H9 (cell line): ENCODE measurements at regions not wholly inside any gene's neighbourhood (a gene's known extent, or its start where the extent isn't known, plus 50 kb on each side); places are given as distances from the start of the nearest gene placed in this dataset.

ENCODE experiments used
- DNase-seq: peaks from one replicate; pipeline ENCODE4 v3.0.0-alpha.2; 2017
- H2AFZ ChIP-seq: one replicate; pipeline ENCODE4 v1.6.1; 2013; ENCODE audit warnings: mild to moderate bottlenecking, low read length, control low read depth, moderate library complexity
- H2AK5ac ChIP-seq: 2 replicates; pipeline ENCODE4 v1.6.1; 2013; ENCODE audit warnings: low read length, control low read depth, mixed read lengths; ENCODE audit not compliant: insufficient read length
- H2BK120ac ChIP-seq: one replicate; pipeline ENCODE4 v1.6.1; 2013; ENCODE audit warnings: low read depth, mild to moderate bottlenecking, low read length, control low read depth, inconsistent platforms; ENCODE audit not compliant: poor library complexity, severe bottlenecking
- H2BK12ac ChIP-seq: 2 replicates; pipeline ENCODE4 v1.6.1; 2013; ENCODE audit warnings: low read length, control low read depth, mixed read lengths, low read depth; ENCODE audit not compliant: insufficient read length
- H2BK15ac ChIP-seq: 2 replicates; pipeline ENCODE4 v1.6.1; 2013; ENCODE audit warnings: low read depth, low read length, control low read depth
- H2BK20ac ChIP-seq: one replicate; pipeline ENCODE4 v1.6.1; 2013; ENCODE audit warnings: low read depth, mild to moderate bottlenecking, low read length, control low read depth, inconsistent platforms; ENCODE audit not compliant: poor library complexity, severe bottlenecking
- H2BK5ac ChIP-seq: 2 replicates; pipeline ENCODE4 v1.6.1; 2013; ENCODE audit warnings: low read length, control low read depth, mixed read lengths; ENCODE audit not compliant: insufficient read length
- H3K14ac ChIP-seq: 2 replicates; pipeline ENCODE4 v1.6.1; 2013; ENCODE audit warnings: low read length, control low read depth; ENCODE audit not compliant: insufficient read depth
- H3K18ac ChIP-seq: 2 replicates; pipeline ENCODE4 v1.6.1; 2013; ENCODE audit warnings: low read depth, mild to moderate bottlenecking, mixed read lengths, low read length, control low read depth; ENCODE audit not compliant: insufficient read length
- H3K23ac ChIP-seq: 2 replicates; pipeline ENCODE4 v1.6.1; 2013; ENCODE audit warnings: low read length, control low read depth, mixed read lengths, low read depth; ENCODE audit not compliant: insufficient read length
- H3K23me2 ChIP-seq: 2 replicates; pipeline ENCODE4 v1.6.1; 2013; ENCODE audit warnings: low read depth, mild to moderate bottlenecking, mixed read lengths, low read length, control low read depth; ENCODE audit not compliant: insufficient read length, poor library complexity, severe bottlenecking
- H3K27ac ChIP-seq: 2 replicates; pipeline ENCODE4 v1.5.1; 2013; ENCODE audit warnings: low read length, control low read depth, mixed read lengths, low read depth; ENCODE audit not compliant: insufficient read length
- H3K27me3 ChIP-seq: 2 replicates; pipeline ENCODE4 v1.6.1; 2013; ENCODE audit warnings: low read length, control low read depth, inconsistent platforms; ENCODE audit not compliant: insufficient read depth
- H3K4ac ChIP-seq: 2 replicates; pipeline ENCODE4 v1.6.1; 2013; ENCODE audit warnings: low read depth, mild to moderate bottlenecking, control low read depth, inconsistent platforms, low read length, moderate library complexity
- H3K4me1 ChIP-seq: 2 replicates; pipeline ENCODE4 v1.6.1; 2013; ENCODE audit warnings: low read length, control low read depth, inconsistent platforms; ENCODE audit not compliant: insufficient read depth
- H3K4me2 ChIP-seq: 2 replicates; pipeline ENCODE4 v1.6.1; 2013; ENCODE audit warnings: low read length, control low read depth, mixed read lengths; ENCODE audit not compliant: insufficient read length, insufficient read depth
- H3K56ac ChIP-seq: 2 replicates; pipeline ENCODE4 v1.6.1; 2013; ENCODE audit warnings: low read depth, mild to moderate bottlenecking, mixed read lengths, low read length, control low read depth; ENCODE audit not compliant: insufficient read length
- H3K79me1 ChIP-seq: 2 replicates; pipeline ENCODE4 v1.6.1; 2013; ENCODE audit warnings: low read depth, mild to moderate bottlenecking, moderate library complexity, low read length, control low read depth, inconsistent platforms; ENCODE audit not compliant: insufficient read depth, poor library complexity, severe bottlenecking
- H3K79me2 ChIP-seq: 2 replicates; pipeline ENCODE4 v1.6.1; 2013; ENCODE audit warnings: low read length, control low read depth, inconsistent platforms; ENCODE audit not compliant: insufficient read depth
- H3K9ac ChIP-seq: 2 replicates; pipeline ENCODE4 v1.6.1; 2013; ENCODE audit warnings: low read length, control low read depth, mixed read lengths; ENCODE audit not compliant: insufficient read length; ENCODE audit errors: extremely low read depth
- H3K9me3 ChIP-seq: one replicate; pipeline ENCODE4 v1.6.1; 2013; ENCODE audit warnings: low read depth, low read length, inconsistent platforms; ENCODE audit not compliant: control insufficient read depth
- H3T11ph ChIP-seq: one replicate; pipeline ENCODE4 v1.6.1; 2013; ENCODE audit warnings: mild to moderate bottlenecking, low read length, control low read depth, inconsistent platforms
- H4K20me1 ChIP-seq: one replicate; pipeline ENCODE4 v1.6.1; 2013; ENCODE audit not compliant: control insufficient read depth, insufficient read length, insufficient read depth
- H4K5ac ChIP-seq: 2 replicates; pipeline ENCODE4 v1.6.1; 2013; ENCODE audit warnings: low read depth, mild to moderate bottlenecking, mixed read lengths, low read length, control low read depth; ENCODE audit not compliant: insufficient read length
- H4K8ac ChIP-seq: replicated peaks from 2 replicates; pipeline ENCODE4 v1.6.1; 2013; ENCODE audit warnings: low read length, control low read depth, mixed read lengths, low read depth; ENCODE audit not compliant: insufficient read length
- H4K91ac ChIP-seq: 2 replicates; pipeline ENCODE4 v1.6.1; 2013; ENCODE audit warnings: low read depth, mild to moderate bottlenecking, moderate library complexity, mixed read lengths, low read length, control low read depth; ENCODE audit not compliant: insufficient read length
- H3K27ac Mint-ChIP-seq, 3 experiments: 2 replicates in 2 of 3; 3 replicates in 1 of 3; pipeline ENCODE4 v1.8.0; 2020 to 2021; ENCODE audit warnings: mixed read lengths in 3 of 3, mild to moderate bottlenecking in 1 of 3, moderate library complexity in 1 of 3
- H3K27me3 Mint-ChIP-seq: 2 replicates; pipeline ENCODE4 v1.8.0; 2021; ENCODE audit warnings: low read depth, mild to moderate bottlenecking, moderate library complexity, mixed read lengths
- H3K36me3 Mint-ChIP-seq, 3 experiments: 2 replicates in 2 of 3; 3 replicates in 1 of 3; pipeline ENCODE4 v1.8.0; 2020 to 2021; ENCODE audit warnings: low read depth in 3 of 3, mixed read lengths in 3 of 3; ENCODE audit not compliant: insufficient read depth in 1 of 3
- H3K4me1 Mint-ChIP-seq, 2 experiments: 2 replicates each; pipeline ENCODE4 v1.8.0; 2020; ENCODE audit warnings: mixed read lengths in 2 of 2
- H3K4me3 Mint-ChIP-seq, 2 experiments: 2 replicates in 1 of 2; 3 replicates in 1 of 2; pipeline ENCODE4 v1.8.0; 2020 to 2021; ENCODE audit warnings: mild to moderate bottlenecking in 2 of 2, mixed read lengths in 2 of 2, moderate library complexity in 1 of 2
- H3K9me3 Mint-ChIP-seq, 2 experiments: 2 replicates in 1 of 2; 3 replicates in 1 of 2; pipeline ENCODE4 v1.8.0; 2020; ENCODE audit warnings: mild to moderate bottlenecking in 2 of 2, mixed read lengths in 2 of 2, moderate library complexity in 1 of 2
- WGBS: extraction: QIAGEN DNeasy Blood & Tissue Kit; methylation state at CpG from one replicate; pipeline ENCODE4 v1.1.7; 2013; ENCODE audit warnings: missing lambda C conversion rate, low lambda C conversion rate, mixed read lengths; ENCODE audit not compliant: insufficient read length; ENCODE audit errors: extremely low coverage; 5-methylcytosine and 5-hydroxymethylcytosine counted together
- TF ChIP-seq, protein P1 (sequence below): fragments of 200-600 bp; sonication (generic); conservative IDR thresholded peaks from 3 replicates; pipeline ENCODE4 v1.8.0; 2021; ENCODE audit warnings: antibody characterized with exemption, mild to moderate bottlenecking

- H3K9ac ChIP-seq, result no peak overlapping the region
- no peak overlapping the region for H4K91ac ChIP-seq
- no peak overlapping the region for H2BK12ac ChIP-seq
- H3K4ac ChIP-seq, result no peak overlapping the region
- no CpG with 5 or more reads among the region's 7 CpGs for WGBS
- H3K23ac ChIP-seq, result no peak overlapping the region
- no peak overlapping the region for H2BK120ac ChIP-seq
- Mint-ChIP-seq H3K27me3 (no peaks in the 10 kb centered on the region), H3K9me3 (no peaks in the 10 kb centered on the region), H3K27ac (no peak overlapping the region), H3K4me1 (peaks cover 11 to 12% of the 10 kb centered on the region in 2 experiments), H3K4me3 (no peak overlapping the region), H3K36me3 (no peaks in the 10 kb centered on the region)
- H3K18ac ChIP-seq, result no peak overlapping the region
- no peak overlapping the region for H3K56ac ChIP-seq
- H3K4me1 ChIP-seq, result no peaks in the 10 kb centered on the region
- no peaks in the 10 kb centered on the region for H3K27me3 ChIP-seq
- H2AK5ac ChIP-seq, result no peak overlapping the region
- no peak overlapping the region for H3K27ac ChIP-seq
- no peaks in the 10 kb centered on the region for H4K20me1 ChIP-seq
- no peaks in the 10 kb centered on the region for H3K9me3 ChIP-seq
- no peak overlapping the region for H2AFZ ChIP-seq
- H3T11ph ChIP-seq, result no peak overlapping the region
- H3K23me2 ChIP-seq, result no peaks in the 10 kb centered on the region
- H2BK5ac ChIP-seq, result no peak overlapping the region
- H2BK15ac ChIP-seq, result no peak overlapping the region
- no peaks in the 10 kb centered on the region for H3K79me1 ChIP-seq
- TF ChIP-seq, protein P1, sequence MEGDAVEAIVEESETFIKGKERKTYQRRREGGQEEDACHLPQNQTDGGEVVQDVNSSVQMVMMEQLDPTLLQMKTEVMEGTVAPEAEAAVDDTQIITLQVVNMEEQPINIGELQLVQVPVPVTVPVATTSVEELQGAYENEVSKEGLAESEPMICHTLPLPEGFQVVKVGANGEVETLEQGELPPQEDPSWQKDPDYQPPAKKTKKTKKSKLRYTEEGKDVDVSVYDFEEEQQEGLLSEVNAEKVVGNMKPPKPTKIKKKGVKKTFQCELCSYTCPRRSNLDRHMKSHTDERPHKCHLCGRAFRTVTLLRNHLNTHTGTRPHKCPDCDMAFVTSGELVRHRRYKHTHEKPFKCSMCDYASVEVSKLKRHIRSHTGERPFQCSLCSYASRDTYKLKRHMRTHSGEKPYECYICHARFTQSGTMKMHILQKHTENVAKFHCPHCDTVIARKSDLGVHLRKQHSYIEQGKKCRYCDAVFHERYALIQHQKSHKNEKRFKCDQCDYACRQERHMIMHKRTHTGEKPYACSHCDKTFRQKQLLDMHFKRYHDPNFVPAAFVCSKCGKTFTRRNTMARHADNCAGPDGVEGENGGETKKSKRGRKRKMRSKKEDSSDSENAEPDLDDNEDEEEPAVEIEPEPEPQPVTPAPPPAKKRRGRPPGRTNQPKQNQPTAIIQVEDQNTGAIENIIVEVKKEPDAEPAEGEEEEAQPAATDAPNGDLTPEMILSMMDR, result no peak
- no peaks in the 10 kb centered on the region for H3K79me2 ChIP-seq
- no peak overlapping the region for H4K5ac ChIP-seq
- no peak overlapping the region for H3K14ac ChIP-seq
- H4K8ac ChIP-seq, result no peak overlapping the region
- DNase-seq, result no peak
- no peak overlapping the region for H3K4me2 ChIP-seq
- H2BK20ac ChIP-seq, result no peak overlapping the region
These were observed 276.0 kb upstream of the SGK1 start for GRCh38 chr6:134593887-134594286.
